ENCODE measurements at regions not wholly inside any gene's neighbourhood (a gene's known extent, or its start where the extent isn't known, plus 50 kb on each side); places are given as distances from the start of the nearest gene placed in this dataset.

- Histone ChIP-seq H3K4me1 (ENCODE audit: control insufficient read depth in 1 of 2, insufficient read depth in 2 of 2, low read length in 2 of 2) (no peaks in the 10 kb centered on the region), H3K9ac (ENCODE audit: low read length) (no peak overlapping the region), H3K36me3 (ENCODE audit: control insufficient read depth in 1 of 2, insufficient read depth in 2 of 2, low read length in 2 of 2) (no peaks in the 10 kb centered on the region), H3K9me2 (ENCODE audit: insufficient read depth) (no peaks in the 10 kb centered on the region), H3K79me2 (ENCODE audit: insufficient read depth, low read length) (no peaks in the 10 kb centered on the region), H3K4me2 (ENCODE audit: low read length) (no peak overlapping the region), H3K9me3 (ENCODE audit: control insufficient read depth in 1 of 2, insufficient read depth in 1 of 2, low read depth in 1 of 2, low read length in 2 of 2) (no peaks in the 10 kb centered on the region), H3K27me3 (ENCODE audit: insufficient read depth, low read length) (no peaks in the 10 kb centered on the region), H4K20me1 (ENCODE audit: insufficient read depth) (no peaks in the 10 kb centered on the region), H3K4me3 (replicated peaks in 1 of 2; ENCODE audit: low read depth in 1 of 2, low read length in 2 of 2) (no peak overlapping the region), H3K27ac (ENCODE audit: low read depth, low read length) (no peak overlapping the region), H2AFZ (ENCODE audit: low read depth, low read length, poor library complexity, severe bottlenecking) (no peak overlapping the region)
- ChIA-PET RAD21 (ENCODE audit: low non-redundant PET in 1 of 2, low total read pairs in 2 of 2, uncharacterized antibody in 2 of 2, unreplicated experiment in 2 of 2) (no interaction called here), CTCF (no interaction called here), POLR2A (interaction anchor here (0.6 kb wide), 1 partner anchor 732 kb away, joined by 3 read pairs; no protein-coding TSS in a partner anchor)
- no peak for DNase-seq (ENCODE audit: low read depth, low spot score)
- no peak for ATAC-seq
- BruUV-seq (replicated peaks) = no TSS peak
- intact Hi-C loops (cut with micrococcal nuclease) = no loop called here
- TF ChIP-seq SP1 (IDR thresholded peaks at IDR 0.05; ENCODE audit: low read depth) = no peak
- no peak for TF ChIP-seq ZFX (IDR thresholded peaks at IDR 0.05)
- TF ChIP-seq EZH2 (IDR thresholded peaks at IDR 0.05) = no peak
- TF ChIP-seq CBX3 (IDR thresholded peaks at IDR 0.05; ENCODE audit: low read depth) = no peak
- no peak for TF ChIP-seq EZH2phosphoT487 (IDR thresholded peaks at IDR 0.05; ENCODE audit: borderline replicate concordance)
- TF ChIP-seq TCF7L2 (IDR thresholded peaks at IDR 0.05; ENCODE audit: borderline replicate concordance, extremely low read depth, insufficient read depth, insufficient read length) = no peak
- TF ChIP-seq JUND (IDR thresholded peaks at IDR 0.05) = no peak
- TF ChIP-seq YY1 (IDR thresholded peaks at IDR 0.05; ENCODE audit: extremely low read depth, insufficient replicate concordance, low read depth, low read length) = no peak
- no peak for TF ChIP-seq RAD21 (IDR thresholded peaks at IDR 0.05; ENCODE audit: low read depth)
- no peak for TF ChIP-seq SIN3A (IDR thresholded peaks at IDR 0.05; ENCODE audit: low read depth)
- TF ChIP-seq POLR2A (IDR thresholded peaks at IDR 0.05; ENCODE audit: borderline replicate concordance, extremely low read depth, insufficient read depth, insufficient read length) = no peak
- TF ChIP-seq CEBPB (IDR thresholded peaks at IDR 0.05; ENCODE audit: low read depth) = no peak
- TF ChIP-seq SRF (IDR thresholded peaks at IDR 0.05; ENCODE audit: low read depth) = no peak
- no peak for TF ChIP-seq EGR1 (IDR thresholded peaks at IDR 0.05; ENCODE audit: low read depth)
- TF ChIP-seq FOSL1 (IDR thresholded peaks at IDR 0.05; ENCODE audit: low read depth) = no peak
- no peak for TF ChIP-seq ZNF274 (IDR thresholded peaks at IDR 0.05; ENCODE audit: low read depth, low read length)
- TF ChIP-seq ATF3 (IDR thresholded peaks at IDR 0.05) = no peak
- no peak for TF ChIP-seq CTCF (IDR thresholded peaks at IDR 0.05 in 2 of 3, conservative IDR thresholded peaks at IDR 0.05 in 1 of 3; ENCODE audit: borderline replicate concordance in 1 of 3, insufficient read depth in 1 of 3, low read depth in 2 of 3, low read length in 2 of 3)
- no peak for TF ChIP-seq MAX (IDR thresholded peaks at IDR 0.05)
Observed at GRCh38 chr5:10151656-10152055, 98.0 kb downstream of the ATPSCKMT start.
